ENCODE measurements at regions not wholly inside any gene's neighbourhood (a gene's known extent, or its start where the extent isn't known, plus 50 kb on each side); places are given as distances from the start of the nearest gene placed in this dataset.

- H3K27me3 Mint-ChIP-seq: no peaks in the 10 kb centered on the region
- TF ChIP-seq CTCF (IDR thresholded peaks at IDR 0.05): no peak
- no peak overlapping the region for H3K27ac Mint-ChIP-seq
- DNase-seq (no peak), ATAC-seq (no peak)
- no peaks in the 10 kb centered on the region for H3K4me1 Mint-ChIP-seq (ENCODE audit: low read depth)
- intact Hi-C loops (cut with micrococcal nuclease): no loop called here
- ChIA-PET CTCF (no interaction called here), POLR2A (no interaction called here)
- H3K4me3 Mint-ChIP-seq: no peak overlapping the region
- H3K36me3 Mint-ChIP-seq (ENCODE audit: low read depth): no peaks in the 10 kb centered on the region
- H3K9me3 Mint-ChIP-seq: no peaks in the 10 kb centered on the region
Measured at GRCh38 chr5:61805101-61805500, 473.0 kb downstream of the ZSWIM6 start.

DNA sequence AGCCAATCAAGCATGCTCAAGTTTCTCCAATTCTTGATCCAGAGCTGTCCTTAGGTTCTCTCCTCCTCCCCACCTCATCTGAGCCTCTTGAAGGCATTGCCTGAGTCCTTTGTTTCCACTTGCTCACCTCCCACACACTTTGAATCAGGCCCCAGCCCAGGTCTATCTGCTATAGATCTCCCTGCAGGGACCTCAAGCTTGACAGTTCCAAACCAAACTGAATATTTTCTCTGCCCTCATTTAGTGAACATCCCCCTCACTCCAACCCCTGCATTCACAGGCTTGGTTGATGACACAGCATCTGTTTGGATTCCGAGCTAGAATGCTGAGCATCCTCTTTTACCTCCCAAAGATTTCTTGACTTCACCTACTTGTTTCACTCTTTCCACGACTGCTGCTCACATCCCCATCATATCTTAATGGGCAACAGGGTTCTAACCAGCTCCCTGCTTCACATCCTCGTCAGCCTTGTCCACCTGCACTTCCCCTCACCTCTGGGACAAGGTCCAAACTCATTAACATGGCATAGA, 474.5 kb downstream of the ZSWIM6 start:
- Mint-ChIP-seq H3K27ac (no peak overlapping the region), H3K4me3 (no peak overlapping the region), H3K4me1 (ENCODE audit: low read depth) (no peaks in the 10 kb centered on the region), H3K36me3 (ENCODE audit: low read depth) (no peaks in the 10 kb centered on the region), H3K27me3 (peaks cover 3% of the 10 kb centered on the region), H3K9me3 (no peaks in the 10 kb centered on the region)
- DNase-seq: no peak
- ChIA-PET CTCF (no interaction called here), POLR2A (no interaction called here)
- ATAC-seq: no peak
- TF ChIP-seq CTCF (IDR thresholded peaks at IDR 0.05): no peak
- intact Hi-C loops (cut with micrococcal nuclease): no loop called here

DNA sequence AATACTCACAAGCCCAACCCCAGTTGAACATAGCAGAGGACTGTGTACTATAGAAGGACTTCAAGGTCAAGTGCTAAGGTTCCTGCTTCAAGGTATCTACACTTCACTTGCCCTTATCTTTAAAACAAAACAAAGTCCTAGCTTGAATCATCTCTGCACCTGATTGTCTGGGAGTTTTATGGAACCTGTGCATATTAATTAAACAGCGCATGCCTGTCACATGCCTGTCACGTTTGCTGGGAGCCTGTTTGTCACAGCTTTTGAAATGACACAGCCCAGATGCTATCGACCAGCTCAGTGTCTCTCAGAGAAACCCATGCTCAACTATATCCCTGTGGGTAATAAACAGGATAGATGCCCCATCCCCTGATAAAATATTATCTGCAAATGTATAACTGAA, 476.0 kb downstream of the ZSWIM6 start:
- Mint-ChIP-seq H3K27me3 (peaks cover 6% of the 10 kb centered on the region), H3K4me1 (ENCODE audit: low read depth) (no peaks in the 10 kb centered on the region), H3K9me3 (no peaks in the 10 kb centered on the region), H3K27ac (no peak overlapping the region), H3K4me3 (no peak overlapping the region), H3K36me3 (ENCODE audit: low read depth) (no peaks in the 10 kb centered on the region)
- DNase-seq (no peak), ATAC-seq (no peak)
- TF ChIP-seq CTCF (IDR thresholded peaks at IDR 0.05): no peak
- CTCF ChIA-PET: interaction anchor here (1.1 kb wide), 1 partner anchor 26 kb away, joined by 3 read pairs; no protein-coding TSS in a partner anchor
- POLR2A ChIA-PET: no interaction called here
- intact Hi-C loops (cut with micrococcal nuclease): no loop called here

- CTCF ChIA-PET: no interaction called here
- POLR2A ChIA-PET: no interaction called here
- intact Hi-C loops (cut with micrococcal nuclease): no loop called here
Measured at GRCh38 chr5:61808909-61809308, 476.9 kb downstream of the ZSWIM6 start.

GRCh38 chr5:61809651-61810050, 477.6 kb downstream of the ZSWIM6 start:
- H3K27me3 Mint-ChIP-seq: peaks cover 9% of the 10 kb centered on the region
- H3K4me3 Mint-ChIP-seq: no peak overlapping the region
- DNase-seq: no peak
- no peak overlapping the region for H3K27ac Mint-ChIP-seq
- no peaks in the 10 kb centered on the region for H3K4me1 Mint-ChIP-seq (ENCODE audit: low read depth)
- ATAC-seq: no peak
- ChIA-PET CTCF (no interaction called here), POLR2A (no interaction called here)
- intact Hi-C loops (cut with micrococcal nuclease): no loop called here
- H3K9me3 Mint-ChIP-seq: no peaks in the 10 kb centered on the region
- no peak for TF ChIP-seq CTCF (IDR thresholded peaks at IDR 0.05)
- H3K36me3 Mint-ChIP-seq (ENCODE audit: low read depth): no peaks in the 10 kb centered on the region

More at GRCh38 chr5:61808909-61809308, 476.9 kb downstream of the ZSWIM6 start:
- H3K4me1 Mint-ChIP-seq (ENCODE audit: low read depth): no peaks in the 10 kb centered on the region
- H3K36me3 Mint-ChIP-seq (ENCODE audit: low read depth): no peaks in the 10 kb centered on the region
- no peaks in the 10 kb centered on the region for H3K9me3 Mint-ChIP-seq
- no peak overlapping the region for H3K4me3 Mint-ChIP-seq
- ATAC-seq (no peak), DNase-seq (no peak)
- no peak for TF ChIP-seq CTCF (IDR thresholded peaks at IDR 0.05)
- no peak overlapping the region for H3K27ac Mint-ChIP-seq
- H3K27me3 Mint-ChIP-seq: peaks cover 6% of the 10 kb centered on the region

All from activated CD8-positive, alpha-beta T cell treated with anti-CD3 and anti-CD28 coated beads for 36 hours (primary cell).